ENCODE measurements at regions not wholly inside any gene's neighbourhood (a gene's known extent, or its start where the extent isn't known, plus 50 kb on each side); places are given as distances from the start of the nearest gene placed in this dataset.

GRCh38 chr5:167797933-167798332, 493.5 kb upstream of the WWC1 start:
- TF ChIP-seq CTCF (IDR thresholded peaks at IDR 0.05), result no peak
- TF ChIP-seq POLR2A (IDR thresholded peaks at IDR 0.05), result no peak

All from thyroid gland (tissue), 4 donors.